A549 (cell line): ENCODE measurements at regions not wholly inside any gene's neighbourhood (a gene's known extent, or its start where the extent isn't known, plus 50 kb on each side); places are given as distances from the start of the nearest gene placed in this dataset.

Source experiments
- ATAC-seq, 2 experiments: fragments of 200-7000 bp in 1 of 2; fragments of >200 bp in 1 of 2; cut with Nextera tagmentation in 1 of 2; cut with Tn5 transposase in 1 of 2; 3 replicates each; pipeline versions ENCODE4 v1.8.0 to v1.9.1; 2018 to 2020; ENCODE audit warnings: mild to moderate bottlenecking in 1 of 2, moderate library complexity in 1 of 2
- CTCF ChIA-PET: fragments of 300-600 bp; sonication (Branson Sonifier 250); formaldehyde crosslinking; extraction: SDS; loops from one replicate; lab custom pipeline; 2021; ENCODE audit warnings: antibody characterized with exemption, inconsistent platforms; lab: Yijun Ruan, JAX
- POLR2A ChIA-PET: fragments of 350-600 bp; formaldehyde crosslinking; extraction: SDS; loops from one replicate; lab custom pipeline; 2021; ENCODE audit warnings: antibody characterized with exemption, inconsistent platforms; lab: Yijun Ruan, JAX
- DNase-seq, 2 experiments: peaks; one replicate each; pipeline versions ENCODE4 v3.0.0 to v3.0.0-alpha.2; 2011 to 2016; ENCODE audit warnings: low read depth in 1 of 2, low spot score in 1 of 2
- FAIRE-seq: peaks from 2 replicates; lab custom pipeline; 2011; peaks lifted over from hg19 to GRCh38; lab: Jason Lieb, UNC
- H3K27ac ChIP-seq, 2 experiments: fragments of >200 bp; sonication (Bioruptor Twin); formaldehyde crosslinking; 3 replicates each; pipeline ENCODE4 v1.5.1; 2016 to 2017
- H3K4me1 ChIP-seq: fragments of >200 bp; sonication (Bioruptor Twin); formaldehyde crosslinking; 3 replicates; pipeline ENCODE4 v1.6.1; 2016
- H3K4me2 ChIP-seq: fragments of >200 bp; sonication (Bioruptor Twin); formaldehyde crosslinking; 3 replicates; pipeline ENCODE4 v1.6.1; 2016
- H3K4me3 ChIP-seq: fragments of >200 bp; sonication (Bioruptor Twin); formaldehyde crosslinking; 3 replicates; pipeline ENCODE4 v1.5.1; 2016
- H3K9me3 ChIP-seq: fragments of >200 bp; sonication (Bioruptor Twin); formaldehyde crosslinking; 3 replicates; pipeline ENCODE4 v1.6.1; 2016
- CBX8 ChIP-seq: fragments of 200-600 bp; sonication (generic); IDR thresholded peaks from 2 replicates; pipeline ENCODE4 v1.6.1; 2016
- CHD2 ChIP-seq: fragments of 150-350 bp; IDR thresholded peaks from 2 replicates; pipeline ENCODE4 v1.6.1; 2014; ENCODE audit warnings: low read length; ENCODE audit not compliant: partially characterized antibody
- ELK1 ChIP-seq: fragments of 150-350 bp; IDR thresholded peaks from 2 replicates; pipeline ENCODE4 v1.6.1; 2014; ENCODE audit warnings: low read depth, mild to moderate bottlenecking, low read length
- EP300 ChIP-seq, 2 experiments: fragments of >200 bp; sonication (Bioruptor Twin); formaldehyde crosslinking; IDR thresholded peaks; 2 replicates in 1 of 2; 3 replicates in 1 of 2; pipeline ENCODE4 v1.6.1; 2016 to 2017
- FOSL2 ChIP-seq, 2 experiments: fragments of 450-650 bp in 1 of 2; fragments of >200 bp in 1 of 2; sonication (Bioruptor Twin) in 1 of 2; formaldehyde crosslinking; IDR thresholded peaks; 2 replicates each; pipeline versions ENCODE4 v1.5.0 to v1.6.1; 2016 to 2020; ENCODE audit warnings: mild to moderate bottlenecking in 1 of 2, moderate library complexity in 1 of 2
- FOXS1 ChIP-seq: fragments of 250-450 bp; sonication (Bioruptor Pico); IDR thresholded peaks from 2 replicates; pipeline ENCODE4 v1.5.0; 2020; ENCODE audit warnings: mild to moderate bottlenecking, moderate library complexity
- HES2 ChIP-seq: fragments of >200 bp; sonication (Bioruptor Twin); formaldehyde crosslinking; IDR thresholded peaks from 2 replicates; pipeline ENCODE4 v1.6.1; 2016
- HEYL ChIP-seq: fragments of 250-450 bp; sonication (Bioruptor Pico); IDR thresholded peaks from 2 replicates; pipeline ENCODE4 v1.8.0; 2021; ENCODE audit warnings: mild to moderate bottlenecking, moderate library complexity
- HMGXB4 ChIP-seq: fragments of 250-450 bp; sonication (Bioruptor Pico); IDR thresholded peaks from 2 replicates; pipeline ENCODE4 v1.5.0; 2021; ENCODE audit warnings: mild to moderate bottlenecking, moderate library complexity, borderline replicate concordance
- HOXB5 ChIP-seq: fragments of 250-450 bp; sonication (Bioruptor Pico); IDR thresholded peaks from 2 replicates; pipeline ENCODE4 v1.5.0; 2020; ENCODE audit warnings: mild to moderate bottlenecking, moderate library complexity
- JUN ChIP-seq, 2 experiments: fragments of >200 bp; sonication (Bioruptor Twin); formaldehyde crosslinking; IDR thresholded peaks; 2 replicates in 1 of 2; 3 replicates in 1 of 2; pipeline ENCODE4 v1.6.1; 2016 to 2017
- MAFK ChIP-seq: fragments of 450-650 bp; IDR thresholded peaks from 2 replicates; pipeline ENCODE4 v1.6.1; 2014; ENCODE audit not compliant: partially characterized antibody
- MAX ChIP-seq: IDR thresholded peaks from 2 replicates; pipeline ENCODE4 v1.6.1; 2012
- MAZ ChIP-seq: fragments of 150-350 bp; IDR thresholded peaks from 2 replicates; pipeline ENCODE4 v1.6.1; 2014; ENCODE audit warnings: antibody characterized with exemption, low read depth, low read length, borderline replicate concordance
- NPAS2 ChIP-seq: fragments of 250-450 bp; sonication (Bioruptor Pico); IDR thresholded peaks from 2 replicates; pipeline ENCODE4 v1.8.0; 2022; ENCODE audit warnings: mild to moderate bottlenecking, moderate library complexity, borderline replicate concordance
- RAD21 ChIP-seq, 2 experiments: fragments of >200 bp in 1 of 2; sonication (Bioruptor Twin) in 1 of 2; formaldehyde crosslinking in 1 of 2; IDR thresholded peaks in 1 of 2; conservative IDR thresholded peaks in 1 of 2; 2 replicates in 1 of 2; 3 replicates in 1 of 2; pipeline ENCODE4 v1.6.1; 2012 to 2018; ENCODE audit warnings: inconsistent platforms in 1 of 2
- RNF2 ChIP-seq: fragments of 200-600 bp; sonication (generic); IDR thresholded peaks from 2 replicates; pipeline ENCODE4 v1.6.1; 2016; ENCODE audit warnings: low read depth, mild to moderate bottlenecking, antibody characterized with exemption, moderate library complexity, borderline replicate concordance
- SREBF2 ChIP-seq: fragments of 450-650 bp; IDR thresholded peaks from 2 replicates; pipeline ENCODE4 v1.6.1; 2014; ENCODE audit warnings: mild to moderate bottlenecking, moderate library complexity
- ZC3H11A ChIP-seq: fragments of 450-650 bp; IDR thresholded peaks from 2 replicates; pipeline ENCODE4 v1.6.1; 2014; ENCODE audit warnings: antibody characterized with exemption, mild to moderate bottlenecking
- WGBS: methylation state at CpG from one replicate; pipeline ENCODE4 v1.1.6; 2017; ENCODE audit errors: missing lambda C conversion rate; 5-methylcytosine and 5-hydroxymethylcytosine counted together
- TF ChIP-seq, protein P1 (sequence below): fragments of 200-600 bp; sonication (generic); IDR thresholded peaks from 2 replicates; pipeline ENCODE4 v1.6.1; 2016; ENCODE audit warnings: antibody characterized with exemption, mild to moderate bottlenecking, moderate library complexity
- TF ChIP-seq, protein P2 (sequence below): fragments of 250-450 bp; sonication (Bioruptor Pico); IDR thresholded peaks from 2 replicates; pipeline ENCODE4 v1.5.0; 2020; ENCODE audit warnings: low read depth, mild to moderate bottlenecking, moderate library complexity

DNA sequence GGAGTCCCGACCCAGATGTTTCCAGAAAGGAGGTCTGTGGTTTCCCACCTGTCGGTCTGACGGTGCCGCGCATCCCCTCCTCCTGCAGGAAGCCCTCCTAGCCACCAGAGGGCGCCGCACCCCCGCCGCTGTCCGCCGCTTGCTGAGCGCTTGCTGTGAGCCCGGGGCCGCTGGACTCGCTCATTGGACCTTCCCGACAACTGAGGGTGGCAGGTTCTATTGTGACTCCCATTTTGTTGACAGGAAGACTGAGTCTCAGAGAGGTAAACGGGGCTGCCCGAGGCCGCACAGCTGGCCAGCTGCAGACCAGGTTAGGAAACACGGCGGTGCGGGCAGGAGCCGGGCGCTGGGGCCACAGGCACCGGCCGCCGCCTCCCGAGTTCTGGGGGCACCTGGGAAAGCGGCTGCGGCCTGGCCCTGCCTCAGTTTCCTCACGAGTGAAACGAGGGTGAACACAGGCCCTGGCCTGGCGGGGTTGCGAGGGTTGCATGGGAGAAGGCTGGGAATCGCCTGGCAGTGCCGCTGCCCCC lies 191.1 kb upstream of the CIBAR2 start (continued):
- TF ChIP-seq HMGXB4 (no peak), CBX8 (no peak), ELK1 (no peak), EP300 (IDR thresholded peaks at IDR 0.05) (no peak), MAX (peak; percentile 68), HOXB5 (CRISPR knock-in tag) (no peak), RAD21 (conservative IDR thresholded peaks at IDR 0.05 in 1 of 2, IDR thresholded peaks at IDR 0.05 in 1 of 2) (peak; percentile 66 to 72), FOSL2 (IDR thresholded peaks at IDR 0.05) (no peak), FOSL2 (CRISPR knock-in tag; IDR thresholded peaks at IDR 0.05) (no peak), MAFK (no peak)
- TF ChIP-seq, protein P1, sequence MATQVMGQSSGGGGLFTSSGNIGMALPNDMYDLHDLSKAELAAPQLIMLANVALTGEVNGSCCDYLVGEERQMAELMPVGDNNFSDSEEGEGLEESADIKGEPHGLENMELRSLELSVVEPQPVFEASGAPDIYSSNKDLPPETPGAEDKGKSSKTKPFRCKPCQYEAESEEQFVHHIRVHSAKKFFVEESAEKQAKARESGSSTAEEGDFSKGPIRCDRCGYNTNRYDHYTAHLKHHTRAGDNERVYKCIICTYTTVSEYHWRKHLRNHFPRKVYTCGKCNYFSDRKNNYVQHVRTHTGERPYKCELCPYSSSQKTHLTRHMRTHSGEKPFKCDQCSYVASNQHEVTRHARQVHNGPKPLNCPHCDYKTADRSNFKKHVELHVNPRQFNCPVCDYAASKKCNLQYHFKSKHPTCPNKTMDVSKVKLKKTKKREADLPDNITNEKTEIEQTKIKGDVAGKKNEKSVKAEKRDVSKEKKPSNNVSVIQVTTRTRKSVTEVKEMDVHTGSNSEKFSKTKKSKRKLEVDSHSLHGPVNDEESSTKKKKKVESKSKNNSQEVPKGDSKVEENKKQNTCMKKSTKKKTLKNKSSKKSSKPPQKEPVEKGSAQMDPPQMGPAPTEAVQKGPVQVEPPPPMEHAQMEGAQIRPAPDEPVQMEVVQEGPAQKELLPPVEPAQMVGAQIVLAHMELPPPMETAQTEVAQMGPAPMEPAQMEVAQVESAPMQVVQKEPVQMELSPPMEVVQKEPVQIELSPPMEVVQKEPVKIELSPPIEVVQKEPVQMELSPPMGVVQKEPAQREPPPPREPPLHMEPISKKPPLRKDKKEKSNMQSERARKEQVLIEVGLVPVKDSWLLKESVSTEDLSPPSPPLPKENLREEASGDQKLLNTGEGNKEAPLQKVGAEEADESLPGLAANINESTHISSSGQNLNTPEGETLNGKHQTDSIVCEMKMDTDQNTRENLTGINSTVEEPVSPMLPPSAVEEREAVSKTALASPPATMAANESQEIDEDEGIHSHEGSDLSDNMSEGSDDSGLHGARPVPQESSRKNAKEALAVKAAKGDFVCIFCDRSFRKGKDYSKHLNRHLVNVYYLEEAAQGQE, result no peak

DNA sequence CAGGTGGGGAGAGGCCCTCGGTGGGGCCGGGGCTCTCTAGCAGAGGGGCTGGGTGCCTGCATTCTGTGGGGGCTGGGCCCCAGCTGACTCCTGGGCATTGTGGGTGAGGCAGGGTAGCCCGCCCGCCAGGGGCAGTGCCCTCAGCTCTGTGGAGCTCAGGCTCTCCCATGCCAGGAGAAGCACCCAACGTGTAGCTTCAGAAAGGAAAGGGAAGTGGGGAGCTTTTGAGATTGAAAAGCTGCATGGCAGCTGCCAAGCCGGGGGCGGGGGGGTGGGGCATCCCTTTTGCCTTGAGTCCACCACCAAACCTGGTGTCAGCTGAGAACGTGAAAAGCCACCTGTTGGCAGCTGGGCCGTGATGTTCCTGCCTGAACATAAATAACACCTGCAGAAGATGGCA lies 192.1 kb upstream of the CIBAR2 start:
- TF ChIP-seq NPAS2 (CRISPR knock-in tag) (no peak), CHD2 (no peak), FOXS1 (no peak), MAZ (no peak), JUN (IDR thresholded peaks at IDR 0.05) (no peak), RNF2 (no peak), ZC3H11A (no peak), HEYL (CRISPR knock-in tag) (no peak), SREBF2 (no peak), MAX (no peak), HES2 (no peak)
- TF ChIP-seq, protein P2, sequence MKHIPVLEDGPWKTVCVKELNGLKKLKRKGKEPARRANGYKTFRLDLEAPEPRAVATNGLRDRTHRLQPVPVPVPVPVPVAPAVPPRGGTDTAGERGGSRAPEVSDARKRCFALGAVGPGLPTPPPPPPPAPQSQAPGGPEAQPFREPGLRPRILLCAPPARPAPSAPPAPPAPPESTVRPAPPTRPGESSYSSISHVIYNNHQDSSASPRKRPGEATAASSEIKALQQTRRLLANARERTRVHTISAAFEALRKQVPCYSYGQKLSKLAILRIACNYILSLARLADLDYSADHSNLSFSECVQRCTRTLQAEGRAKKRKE (CRISPR knock-in tag), result no peak
- TF ChIP-seq, all 56 proteins: peak for 0
- H3K27ac ChIP-seq, result no peak overlapping the region; a peak in 1 of 6 replicates

More for the DNA sequence above, 192.1 kb upstream of the CIBAR2 start:
- ATAC-seq (no peak), DNase-seq (no peak), FAIRE-seq (no peak)
- ChIA-PET POLR2A (no interaction called here), CTCF (interaction anchor here (0.8 to 1.8 kb wide), 13 partner anchors 11 to 413 kb away, joined by 3 to 9 read pairs (median 3); no protein-coding TSS in a partner anchor)
- Histone ChIP-seq H3K4me1 (peaks cover 15% of the 10 kb centered on the region; the same call in 2 of the 3 replicates), H3K9me3 (no peaks in the 10 kb centered on the region), H3K4me3 (no peak overlapping the region), H3K4me2 (peak overlapping the region; percentile 81; the same call in 2 of the 3 replicates)
- WGBS, result 90% methylated on average over 4 of the region's 9 CpGs
